Activated CD4-positive, alpha-beta T cell treated with anti-CD3 and anti-CD28 coated beads for 4 hours (primary cell): ENCODE measurements at regions not wholly inside any gene's neighbourhood (a gene's known extent, or its start where the extent isn't known, plus 50 kb on each side); places are given as distances from the start of the nearest gene placed in this dataset.
"Not testable (repeated sequence)": the region's sequence is repeated elsewhere in the genome, so short reads cannot be mapped to it uniquely, and the experiment has no call there.

Source experiments
- DNase-seq, 2 donors: peaks; one replicate each; pipeline ENCODE4 v3.0.0-alpha.2; 2020

GRCh38 chr14:53381895-53382294 lies 228.8 kb upstream of the DDHD1 start:
- DNase-seq, result no peak

DNA sequence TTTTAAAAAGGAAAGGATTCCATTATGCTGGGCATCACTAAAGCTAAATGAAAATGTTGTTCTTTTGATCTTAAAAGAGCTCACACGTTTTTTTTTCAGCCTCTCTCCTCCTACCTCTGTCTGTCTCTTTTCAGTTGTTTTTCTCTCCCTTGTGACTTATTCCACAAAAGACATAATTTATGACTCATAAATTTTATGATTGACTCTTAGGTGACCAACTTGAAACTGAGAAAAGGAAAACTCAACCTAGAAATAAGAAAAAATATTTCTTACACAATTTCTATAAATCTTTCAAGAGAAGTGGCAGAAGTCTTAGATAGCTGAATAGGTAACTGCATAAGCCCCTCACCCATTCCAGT lies 227.7 kb upstream of the DDHD1 start:
- DNase-seq, result no peak

DNA sequence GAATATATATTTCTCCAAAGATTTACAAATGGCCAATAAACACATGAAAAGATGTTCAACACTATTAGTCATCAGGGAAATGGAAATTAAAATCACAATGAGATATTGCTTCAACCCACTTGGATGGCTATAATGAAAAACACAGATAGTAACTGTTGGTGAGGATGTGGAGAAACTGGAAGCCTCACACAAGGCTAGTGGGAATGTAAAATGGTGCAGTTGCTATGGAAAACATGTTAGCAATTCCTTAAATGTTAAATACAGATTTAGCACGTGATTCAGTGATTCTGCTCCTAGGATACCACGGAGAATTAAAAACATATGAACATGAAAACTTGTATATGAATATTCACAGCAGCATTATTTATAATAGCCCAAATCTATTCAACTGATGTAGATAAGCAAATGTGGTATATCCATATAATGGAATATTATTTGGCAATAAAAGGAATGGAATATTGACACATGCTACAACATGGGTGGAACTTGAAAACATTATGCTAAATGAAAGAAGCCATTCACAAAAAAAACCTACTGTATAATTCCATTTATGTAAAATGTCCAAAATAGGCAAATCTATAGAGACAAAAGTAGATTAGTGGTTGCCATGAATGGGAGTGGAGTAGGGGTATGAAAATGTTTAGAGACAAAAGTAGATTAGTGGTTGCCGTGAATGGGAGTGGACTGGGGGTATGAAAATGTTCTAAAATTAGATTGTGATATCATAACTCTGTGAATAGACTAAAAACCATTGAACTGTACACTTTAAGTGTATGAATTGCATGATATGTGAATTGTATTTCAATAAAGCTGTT lies 227.1 kb upstream of the DDHD1 start:
- no peak for DNase-seq

DNA sequence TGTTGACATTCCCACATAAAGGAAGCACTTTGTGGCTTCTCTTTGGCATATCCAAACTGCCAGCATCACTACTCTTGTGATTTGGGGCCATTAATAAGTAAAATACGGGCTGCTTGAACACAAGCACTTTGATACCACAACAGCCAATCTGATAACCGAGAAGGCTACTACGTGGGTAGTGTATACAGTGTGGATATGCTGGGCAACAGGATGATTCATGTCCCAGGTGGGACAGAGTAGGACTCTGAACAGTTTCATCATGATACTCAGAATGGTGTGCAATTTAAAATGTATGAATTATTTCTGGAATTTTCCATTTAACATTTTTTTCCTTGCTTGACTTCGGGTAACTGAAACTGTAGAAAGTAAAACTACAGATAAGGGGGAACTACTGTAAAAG lies 225.0 kb upstream of the DDHD1 start:
- no peak for DNase-seq

DNA sequence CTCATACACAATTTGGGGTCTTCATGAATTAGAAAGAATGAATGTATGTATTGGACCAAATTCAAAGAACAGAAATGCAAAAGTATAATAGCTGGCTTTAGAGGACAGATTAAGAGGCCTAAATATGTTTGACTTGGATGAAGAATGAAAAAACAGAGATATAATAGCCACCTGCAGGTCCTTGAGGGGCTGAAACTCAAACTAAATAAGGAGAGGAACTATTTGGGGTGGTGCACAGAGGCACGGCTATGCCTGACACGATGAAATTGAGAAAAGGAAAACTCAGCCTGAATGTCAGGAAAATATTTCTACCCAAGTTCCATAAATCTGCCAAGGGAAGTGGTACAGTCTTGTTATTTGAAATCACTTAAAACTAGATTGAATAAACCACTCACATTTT lies 222.9 kb upstream of the DDHD1 start:
- no peak for DNase-seq

DNA sequence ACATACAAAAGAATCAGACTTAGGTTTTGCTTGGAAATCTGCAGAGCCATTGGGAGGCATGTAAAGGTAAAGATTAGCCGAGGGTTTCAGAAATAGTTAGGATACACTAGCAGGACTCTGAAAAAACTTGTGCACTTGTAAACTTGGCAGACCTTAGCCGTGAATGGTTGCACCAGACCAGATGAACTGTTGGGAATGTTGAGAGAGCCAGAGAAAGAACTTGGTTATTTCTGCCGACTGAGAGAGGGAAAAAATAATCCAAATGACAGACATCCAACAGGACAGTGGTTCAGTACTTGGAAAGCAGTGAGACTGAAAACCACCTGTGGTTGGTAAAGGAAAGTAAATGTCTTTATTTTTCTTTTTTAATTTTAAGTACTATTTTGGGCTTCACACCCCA lies 222.5 kb upstream of the DDHD1 start:
- no peak for DNase-seq

GRCh38 chr14:53368711-53369201 lies 215.6 kb upstream of the DDHD1 start:
- DNase-seq, result no peak

GRCh38 chr14:53368066-53368465 lies 214.9 kb upstream of the DDHD1 start:
- DNase-seq, result no peak

DNA sequence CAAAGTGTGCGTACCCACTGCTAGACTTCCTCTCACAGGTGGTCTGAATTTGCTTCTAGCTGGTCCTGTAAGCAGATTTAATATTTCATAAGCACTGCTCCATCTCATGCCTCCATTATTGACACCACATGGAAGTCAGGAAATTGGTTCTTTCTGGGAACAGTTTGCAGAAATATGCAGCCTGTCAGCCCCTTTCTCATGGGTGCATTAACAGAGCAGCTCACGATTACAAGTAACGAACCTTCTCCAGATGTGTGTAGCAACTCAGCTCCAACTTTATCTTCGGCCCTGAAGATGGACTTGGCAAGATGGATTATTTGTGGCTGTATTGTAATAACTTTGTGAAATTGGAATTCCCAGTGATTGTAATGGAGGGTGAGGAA lies 214.5 kb upstream of the DDHD1 start:
- no peak for DNase-seq

GRCh38 chr14:53365486-53366130 lies 212.5 kb upstream of the DDHD1 start:
- DNase-seq, result no peak

DNA sequence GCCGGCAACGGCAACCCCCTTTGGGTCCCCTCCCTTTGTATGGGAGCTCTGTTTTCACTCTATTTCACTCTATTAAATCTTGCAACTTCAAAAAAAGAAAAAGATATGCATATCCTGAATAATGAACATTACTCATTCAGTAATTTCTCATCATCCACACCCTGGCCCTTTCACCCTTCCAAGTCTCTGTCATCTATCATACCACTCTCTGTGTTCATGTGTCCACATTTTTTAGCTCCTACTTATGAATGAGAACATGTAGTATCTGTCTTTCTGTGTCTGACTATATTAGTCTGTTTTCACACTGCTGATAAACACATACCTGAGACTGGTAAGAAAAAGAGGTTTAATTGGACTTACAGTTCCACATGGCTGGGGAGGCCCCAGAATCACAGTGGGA lies 209.8 kb upstream of the DDHD1 start:
- not testable (repeated sequence) for DNase-seq

- no peak for DNase-seq
Observed at GRCh38 chr14:53360829-53361228, 207.7 kb upstream of the DDHD1 start.

DNA sequence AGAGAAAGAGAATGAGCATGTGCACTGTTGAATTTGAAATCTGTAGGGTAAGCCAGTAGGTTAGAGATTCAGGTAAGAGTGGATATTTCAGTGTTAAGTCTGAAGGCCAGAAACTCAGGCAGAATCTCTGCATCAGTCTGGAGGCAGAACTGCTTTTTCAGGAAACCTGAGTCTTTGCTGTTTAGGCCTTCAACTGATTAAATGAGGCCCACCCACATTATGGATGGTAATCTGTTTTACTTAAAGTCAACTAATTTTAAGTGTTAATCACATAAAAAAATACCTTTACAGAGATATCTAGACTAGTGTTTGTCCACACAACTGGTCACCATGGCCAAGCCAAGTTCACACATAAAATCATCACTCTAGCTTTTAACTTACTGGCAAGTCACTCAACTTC lies 205.0 kb upstream of the DDHD1 start:
- DNase-seq, result no peak

DNA sequence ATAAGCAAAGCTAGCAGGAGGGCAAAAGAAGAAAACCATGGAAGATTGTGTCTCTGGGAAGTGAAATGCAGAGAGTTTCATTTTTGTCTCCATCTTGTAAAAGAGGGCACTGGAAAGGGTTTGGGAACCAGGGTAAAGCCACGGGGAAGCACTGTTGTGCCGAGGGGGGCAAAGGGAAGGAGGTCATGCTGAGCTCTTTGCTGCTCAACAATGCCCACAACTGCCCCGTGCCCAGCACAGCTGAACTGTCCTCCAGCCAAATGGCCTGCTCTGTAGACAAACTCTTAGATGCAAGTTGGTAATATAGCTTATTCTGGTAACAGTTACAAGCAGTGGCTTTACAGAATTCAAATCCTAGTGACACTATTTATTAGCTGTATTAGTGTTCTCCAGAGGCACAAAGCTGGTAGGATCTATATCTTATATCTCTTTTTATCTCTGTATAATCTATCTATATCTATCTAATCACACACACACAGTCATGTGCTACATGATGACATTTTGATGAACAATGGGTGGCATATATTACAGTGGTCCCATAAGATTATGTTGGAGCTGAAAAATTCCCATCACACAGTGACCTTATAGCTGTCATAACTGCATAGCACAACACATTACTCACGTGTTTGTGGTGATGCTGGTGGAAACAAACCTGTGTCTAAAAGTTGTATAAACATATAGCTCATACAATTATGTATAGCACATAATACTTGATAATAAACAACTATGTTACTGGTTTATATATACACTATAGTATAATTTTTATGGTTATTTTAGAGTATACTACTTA lies 203.4 kb upstream of the DDHD1 start:
- no peak for DNase-seq

- DNase-seq, result no peak
Observed at GRCh38 chr14:53355581-53356112, 202.5 kb upstream of the DDHD1 start.

GRCh38 chr14:53354336-53354735 lies 201.2 kb upstream of the DDHD1 start:
- no peak for DNase-seq

- no peak for DNase-seq
Observed at GRCh38 chr14:53350866-53351265, 197.7 kb upstream of the DDHD1 start.

- no peak for DNase-seq
Observed at GRCh38 chr14:53350429-53350828, 197.3 kb upstream of the DDHD1 start.

- no peak for DNase-seq
Observed at GRCh38 chr14:53346988-53347387, 193.9 kb upstream of the DDHD1 start.

DNA sequence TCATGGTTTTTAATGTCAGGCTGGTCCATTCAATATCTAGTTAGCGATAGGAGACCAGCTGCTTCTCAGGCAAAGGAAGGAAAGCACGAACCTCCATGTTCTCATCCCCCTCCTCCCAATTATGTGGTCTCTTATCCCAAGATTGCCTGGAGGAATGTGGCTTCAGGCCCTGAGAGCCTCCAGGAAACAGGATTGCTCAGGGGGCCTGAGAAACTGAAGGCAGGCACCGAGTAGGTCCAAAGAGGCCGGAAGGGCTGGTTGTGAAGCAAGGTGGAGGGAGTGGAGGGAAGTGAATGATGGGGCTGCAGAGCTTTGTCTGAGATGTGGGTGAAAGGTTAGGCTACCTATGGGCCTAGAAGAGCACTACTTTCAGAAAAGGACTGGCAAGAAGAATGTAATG lies 188.2 kb upstream of the DDHD1 start:
- no peak for DNase-seq

DNA sequence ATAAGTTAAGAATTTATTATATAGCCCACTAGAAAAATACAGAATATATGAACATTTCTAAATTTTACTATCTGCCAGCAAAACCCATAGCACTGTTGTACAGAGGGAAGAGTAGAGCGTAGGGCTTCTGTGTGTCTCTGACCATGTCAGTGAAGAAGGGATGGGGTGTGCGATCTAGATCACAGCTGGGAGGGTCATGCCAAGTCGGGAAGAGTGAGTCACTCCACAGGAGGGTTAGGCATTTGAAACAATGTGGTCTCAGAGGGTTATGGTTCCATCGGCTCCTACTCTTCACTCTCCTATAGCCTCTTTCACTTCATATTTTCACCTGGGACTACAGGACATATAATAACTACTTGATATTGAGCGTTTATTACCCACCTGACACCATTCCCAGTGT lies 185.1 kb upstream of the DDHD1 start:
- no peak for DNase-seq

GRCh38 chr14:53336729-53337128 lies 183.6 kb upstream of the DDHD1 start:
- DNase-seq, result no peak

DNA sequence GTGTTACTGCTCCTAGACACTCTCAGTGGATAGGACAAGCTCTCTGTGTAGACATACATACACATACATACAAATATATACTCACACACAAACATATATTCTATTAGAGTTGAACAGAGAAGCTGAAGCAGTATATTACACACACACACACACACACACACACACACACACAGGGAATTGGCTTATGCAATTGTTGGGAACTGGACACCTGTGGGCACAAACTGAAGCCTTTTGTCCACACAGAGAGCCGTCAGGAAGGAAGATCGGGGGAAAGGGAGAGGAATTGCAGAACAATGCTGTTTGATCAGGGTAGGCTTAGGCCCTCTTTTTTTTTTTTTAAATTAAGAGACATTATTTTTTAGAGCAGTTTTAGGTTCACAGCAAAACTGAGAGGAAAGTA lies 180.7 kb upstream of the DDHD1 start:
- no peak for DNase-seq

GRCh38 chr14:53331921-53332320 lies 178.8 kb upstream of the DDHD1 start:
- no peak for DNase-seq
